ENCODE measurements at regions not wholly inside any gene's neighbourhood (a gene's known extent, or its start where the extent isn't known, plus 50 kb on each side); places are given as distances from the start of the nearest gene placed in this dataset.
"Not testable (repeated sequence)": the region's sequence is repeated elsewhere in the genome, so short reads cannot be mapped to it uniquely, and the experiment has no call there.

- in situ Hi-C loops (cut with HindIII; ENCODE audit: low pct_ligation_motif_present, low pct_unique_long_range_greater_than_20kb, low sequenced_read_pairs): no loop called here
- peak; percentile 33 for DNase-seq
Measured at GRCh38 chr20:19860737-19861136, 102.7 kb downstream of the RIN2 start.

- in situ Hi-C loops (cut with HindIII; ENCODE audit: low pct_ligation_motif_present, low pct_unique_long_range_greater_than_20kb, low sequenced_read_pairs): no loop called here
- no peak for DNase-seq
Measured at GRCh38 chr20:19861147-19861759, 103.2 kb downstream of the RIN2 start.

- DNase-seq: no peak
- in situ Hi-C loops (cut with HindIII; ENCODE audit: low pct_ligation_motif_present, low pct_unique_long_range_greater_than_20kb, low sequenced_read_pairs): no loop called here
Measured at GRCh38 chr20:19864130-19864529, 106.1 kb downstream of the RIN2 start.

DNA sequence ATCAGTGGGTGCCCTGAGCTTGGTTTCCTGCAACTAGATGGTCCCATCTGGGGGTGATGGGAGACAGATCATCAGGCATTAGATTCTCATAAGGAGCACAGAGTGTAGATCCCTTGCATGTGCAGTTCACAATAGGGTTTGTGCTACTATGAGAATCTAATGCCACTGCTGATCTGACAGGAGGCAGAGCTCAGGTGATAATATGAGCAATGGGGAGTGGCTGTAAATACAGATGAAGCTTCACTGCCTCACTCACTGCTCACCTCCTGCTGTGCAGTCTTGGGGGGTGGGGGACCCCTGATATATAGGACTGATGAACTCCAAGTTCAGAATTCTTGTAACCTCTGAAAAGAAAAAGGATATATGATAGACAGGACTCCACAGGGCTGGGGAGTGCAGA lies 108.0 kb downstream of the RIN2 start:
- in situ Hi-C loops (cut with HindIII; ENCODE audit: low pct_ligation_motif_present, low pct_unique_long_range_greater_than_20kb, low sequenced_read_pairs): no loop called here
- DNase-seq: no peak

DNA sequence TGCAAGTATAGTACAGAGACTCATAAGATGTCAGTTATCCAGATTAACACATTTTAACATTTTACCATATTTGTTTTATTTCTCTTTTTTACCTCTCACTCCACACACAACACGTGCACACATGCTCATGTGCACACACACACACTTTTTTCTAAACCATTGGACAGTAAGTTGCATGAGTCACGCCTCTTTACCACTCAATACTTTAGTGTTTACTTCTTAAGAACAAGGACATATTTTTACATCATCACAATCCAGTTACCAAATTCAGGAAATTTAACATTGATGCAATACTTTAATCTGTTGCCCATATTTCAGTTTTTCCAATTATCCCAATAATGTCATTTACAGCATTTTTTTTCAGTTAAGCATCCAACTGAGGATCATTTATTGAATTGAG lies 109.0 kb downstream of the RIN2 start:
- no peak for DNase-seq
- in situ Hi-C loops (cut with HindIII; ENCODE audit: low pct_ligation_motif_present, low pct_unique_long_range_greater_than_20kb, low sequenced_read_pairs): no loop called here

DNA sequence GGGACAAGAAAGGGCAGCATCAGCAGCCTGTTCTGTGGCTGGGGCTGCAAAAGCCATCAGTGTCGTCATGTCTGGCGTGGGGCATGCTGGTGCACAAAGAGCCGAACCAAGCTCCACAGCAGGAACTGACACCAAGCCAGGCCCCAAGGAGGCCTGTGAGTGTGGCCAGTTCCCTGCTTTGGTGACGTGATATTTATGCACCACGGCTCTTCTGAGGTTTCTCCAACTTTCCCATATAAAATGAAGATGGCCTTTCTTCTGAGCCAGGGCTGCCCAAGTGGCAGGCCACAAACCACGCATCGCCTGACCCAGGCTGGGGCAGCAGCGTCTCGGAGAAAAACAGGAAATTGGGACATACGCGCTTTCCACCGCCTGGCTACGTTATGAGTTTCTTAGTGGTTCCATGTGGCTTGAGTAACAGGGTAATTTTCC lies 109.9 kb downstream of the RIN2 start:
- DNase-seq: no peak
- in situ Hi-C loops (cut with HindIII; ENCODE audit: low pct_ligation_motif_present, low pct_unique_long_range_greater_than_20kb, low sequenced_read_pairs): no loop called here

GRCh38 chr20:19868441-19868840 lies 110.4 kb downstream of the RIN2 start:
- in situ Hi-C loops (cut with HindIII; ENCODE audit: low pct_ligation_motif_present, low pct_unique_long_range_greater_than_20kb, low sequenced_read_pairs): no loop called here
- no peak for DNase-seq

DNA sequence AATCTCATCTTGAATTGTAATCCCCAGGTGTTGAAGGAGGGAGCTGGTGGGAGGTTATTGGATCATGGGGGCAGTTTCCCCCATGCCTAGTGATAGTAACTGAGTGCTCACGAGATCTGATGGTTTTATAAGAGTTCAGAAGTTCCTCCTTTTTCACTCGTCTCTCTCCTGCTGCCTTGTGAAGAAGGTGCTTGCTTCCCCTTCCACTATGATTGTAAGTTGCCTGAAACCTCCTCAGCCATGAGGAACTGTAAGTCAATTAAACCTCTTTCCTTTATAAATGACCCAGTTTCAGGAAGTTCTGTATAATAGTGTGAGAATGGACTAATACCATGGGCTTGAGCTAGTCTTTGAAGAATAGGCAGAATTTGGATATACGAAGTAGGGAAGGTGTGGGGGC lies 113.9 kb downstream of the RIN2 start:
- no peak for DNase-seq
- in situ Hi-C loops (cut with HindIII; ENCODE audit: low pct_ligation_motif_present, low pct_unique_long_range_greater_than_20kb, low sequenced_read_pairs): no loop called here

GRCh38 chr20:19874040-19874727 lies 116.1 kb downstream of the RIN2 start:
- no peak for DNase-seq

DNA sequence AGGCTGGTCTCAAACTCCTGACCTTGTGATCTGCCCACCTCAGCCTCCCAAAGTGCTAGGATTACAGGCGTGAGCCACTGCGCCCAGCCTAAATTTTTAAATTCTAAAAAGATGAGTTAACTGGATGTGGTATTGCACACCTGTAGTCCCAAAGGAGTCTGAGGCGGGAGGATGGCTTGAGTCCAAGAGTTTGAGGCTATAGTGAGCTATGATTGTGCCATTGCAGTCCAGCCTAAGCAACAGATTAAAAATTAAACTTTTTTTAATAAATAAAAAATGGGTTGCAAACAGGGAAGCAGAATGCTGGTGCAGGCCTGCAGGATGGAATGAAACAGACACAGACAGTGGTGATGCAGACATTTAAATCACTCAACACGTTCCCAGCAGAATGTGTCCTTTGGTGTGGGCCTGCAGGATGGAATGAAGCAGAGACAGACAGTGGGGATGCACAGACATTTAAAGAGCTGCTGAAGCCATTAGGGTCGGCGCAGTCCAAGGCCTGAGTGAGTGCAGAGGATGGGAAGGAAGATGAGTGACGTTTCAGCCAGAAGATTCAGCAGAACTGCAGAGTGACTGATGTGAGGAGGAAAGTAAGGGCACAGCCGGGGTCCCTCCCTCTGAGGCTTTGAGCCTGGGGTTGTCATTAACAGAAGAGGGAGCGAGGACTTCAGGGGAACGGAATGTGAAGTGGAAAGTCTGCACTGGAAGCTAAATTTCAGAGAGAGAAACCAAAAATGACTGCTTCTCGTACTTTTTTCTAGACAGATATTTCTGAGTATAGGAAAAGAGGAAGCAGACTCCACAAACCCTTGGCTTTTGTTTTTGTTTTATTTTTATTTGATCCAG lies 117.5 kb downstream of the RIN2 start:
- in situ Hi-C loops (cut with HindIII; ENCODE audit: low pct_ligation_motif_present, low pct_unique_long_range_greater_than_20kb, low sequenced_read_pairs): no loop called here
- peak; percentile 62 for DNase-seq

More at GRCh38 chr20:19874040-19874727, 116.1 kb downstream of the RIN2 start:
- in situ Hi-C loops (cut with HindIII; ENCODE audit: low pct_ligation_motif_present, low pct_unique_long_range_greater_than_20kb, low sequenced_read_pairs): no loop called here

DNA sequence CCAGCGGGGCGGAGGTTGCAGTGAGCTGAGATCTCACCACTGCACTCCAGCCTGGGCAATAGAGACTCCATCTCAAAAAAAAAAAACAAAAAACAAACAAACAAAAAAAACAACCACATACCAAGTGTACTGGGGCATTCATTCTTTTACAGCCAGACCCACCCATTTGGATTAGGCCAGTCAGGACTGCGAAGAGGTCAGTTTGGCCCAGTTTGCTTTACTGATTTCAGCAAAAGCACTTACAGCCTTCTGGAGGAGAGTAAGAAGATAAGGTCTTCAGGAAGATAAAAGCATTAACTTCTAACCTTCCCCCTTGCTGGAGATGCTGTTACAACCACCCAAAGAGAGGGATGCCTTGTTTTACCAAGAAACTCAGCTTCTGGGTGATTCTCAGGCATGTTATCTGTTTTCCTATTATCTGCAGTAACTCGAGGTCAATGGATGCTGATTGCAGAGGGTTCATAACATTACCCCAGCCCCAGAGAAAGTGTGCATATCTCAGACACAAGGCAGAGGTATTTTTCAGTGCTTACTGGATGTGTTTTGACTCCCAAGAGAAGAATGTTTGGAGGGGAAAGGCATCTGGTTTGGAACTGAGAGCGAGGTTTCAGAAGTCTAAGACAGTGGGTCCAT lies 118.9 kb downstream of the RIN2 start:
- in situ Hi-C loops (cut with HindIII; ENCODE audit: low pct_ligation_motif_present, low pct_unique_long_range_greater_than_20kb, low sequenced_read_pairs): no loop called here
- no peak for DNase-seq

- in situ Hi-C loops (cut with HindIII; ENCODE audit: low pct_ligation_motif_present, low pct_unique_long_range_greater_than_20kb, low sequenced_read_pairs); DNase-seq: not testable (repeated sequence)
Measured at GRCh38 chr20:19879874-19880255, 121.8 kb downstream of the RIN2 start.

DNA sequence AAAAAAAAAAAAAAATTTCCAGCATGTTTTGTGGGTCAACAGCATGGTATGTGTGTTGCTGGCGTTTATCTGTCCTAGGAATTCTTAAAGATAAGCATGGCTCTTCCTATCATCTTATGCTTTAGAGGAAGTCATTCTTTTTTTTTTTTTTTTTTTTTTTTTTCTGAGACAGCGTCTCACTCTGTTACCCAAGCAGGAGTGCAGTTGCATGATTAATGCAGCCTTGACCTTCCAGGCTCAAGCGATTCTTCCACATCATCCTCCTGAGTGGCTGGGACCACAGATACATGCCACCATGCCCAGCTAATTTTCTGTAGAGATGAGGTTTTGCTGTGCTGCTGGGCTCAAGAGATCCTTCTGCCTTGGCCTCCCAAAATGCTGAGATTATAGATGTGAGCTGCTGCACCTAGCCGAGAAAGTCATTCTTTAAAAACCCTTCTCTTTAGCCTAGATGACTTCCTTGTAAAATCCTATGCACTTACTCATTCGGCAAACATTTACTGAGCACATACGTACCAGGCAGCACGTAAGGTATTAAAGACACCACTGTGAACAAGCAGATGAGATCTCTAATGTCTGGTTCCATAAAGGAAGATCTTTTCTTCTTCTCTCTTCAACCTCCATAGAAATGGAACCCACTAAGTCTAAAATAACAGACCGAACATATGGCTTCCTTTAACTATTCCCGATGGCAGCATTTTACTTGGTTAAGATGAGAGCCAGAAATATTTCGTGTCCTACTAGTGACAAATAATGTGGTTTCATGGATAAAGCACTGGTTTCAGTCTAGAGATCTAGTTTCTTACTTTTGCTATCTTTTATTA lies 122.4 kb downstream of the RIN2 start:
- DNase-seq: peak; percentile 87
- in situ Hi-C loops (cut with HindIII; ENCODE audit: low pct_ligation_motif_present, low pct_unique_long_range_greater_than_20kb, low sequenced_read_pairs): no loop called here

DNA sequence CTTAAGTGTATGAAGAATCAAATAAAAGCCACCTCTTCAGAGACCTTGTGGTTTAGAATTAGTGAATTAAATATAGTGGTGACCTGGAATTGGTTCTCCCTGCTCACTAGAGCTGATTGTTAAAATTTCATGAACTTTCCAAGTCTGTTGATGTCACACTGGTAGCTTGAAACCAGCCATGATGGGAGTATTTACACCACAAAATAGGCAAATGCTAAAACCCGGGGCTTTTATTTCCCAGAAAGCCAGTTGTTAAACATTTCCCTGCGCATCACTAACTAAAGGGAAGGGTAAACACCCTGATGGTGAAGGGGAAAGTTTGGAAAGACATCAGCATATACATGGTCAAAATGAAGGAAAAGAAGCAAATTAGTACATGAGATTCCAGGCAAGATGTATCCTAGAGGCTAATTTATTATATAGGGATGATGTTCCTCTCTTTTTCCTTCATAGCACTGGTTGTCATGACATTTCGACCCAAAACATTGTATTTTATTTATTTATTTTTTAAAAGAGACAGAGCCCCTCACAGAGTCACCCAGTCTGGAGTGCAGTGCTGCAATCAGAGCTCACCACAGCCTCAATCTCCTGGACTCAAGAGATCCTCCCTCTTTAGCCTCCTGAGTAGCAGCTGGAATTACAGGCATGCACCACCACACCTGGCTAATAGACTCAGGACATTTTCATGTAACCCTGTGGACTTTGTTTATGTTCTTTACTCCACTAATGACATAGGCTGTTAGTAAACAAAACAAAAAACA lies 123.2 kb downstream of the RIN2 start:
- DNase-seq: no peak
- in situ Hi-C loops (cut with HindIII; ENCODE audit: low pct_ligation_motif_present, low pct_unique_long_range_greater_than_20kb, low sequenced_read_pairs): no loop called here

DNA sequence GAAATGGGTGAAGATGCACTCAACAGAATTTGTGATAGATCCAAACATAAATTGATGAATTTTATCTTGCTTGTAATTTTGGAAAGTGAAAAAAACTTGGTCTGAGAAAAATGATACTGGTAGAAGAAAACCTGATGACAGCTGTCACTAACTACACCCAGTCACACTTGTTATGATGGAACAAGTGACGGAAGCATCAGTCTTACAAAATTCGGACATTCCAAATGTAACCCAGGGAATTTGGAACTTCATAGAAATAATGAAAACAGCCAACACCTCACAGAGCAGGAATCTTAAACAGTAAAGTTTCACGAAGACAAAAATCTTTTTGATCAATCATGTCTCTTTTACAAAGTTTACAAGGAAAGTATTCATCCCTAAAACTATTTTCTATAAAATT lies 123.9 kb downstream of the RIN2 start:
- in situ Hi-C loops (cut with HindIII; ENCODE audit: low pct_ligation_motif_present, low pct_unique_long_range_greater_than_20kb, low sequenced_read_pairs): no loop called here
- no peak for DNase-seq

- DNase-seq: no peak
- in situ Hi-C loops (cut with HindIII; ENCODE audit: low pct_ligation_motif_present, low pct_unique_long_range_greater_than_20kb, low sequenced_read_pairs): no loop called here
Measured at GRCh38 chr20:19882446-19882845, 124.4 kb downstream of the RIN2 start.

GRCh38 chr20:19883501-19883900 lies 125.4 kb downstream of the RIN2 start:
- in situ Hi-C loops (cut with HindIII; ENCODE audit: low pct_ligation_motif_present, low pct_unique_long_range_greater_than_20kb, low sequenced_read_pairs): no loop called here
- no peak for DNase-seq

DNA sequence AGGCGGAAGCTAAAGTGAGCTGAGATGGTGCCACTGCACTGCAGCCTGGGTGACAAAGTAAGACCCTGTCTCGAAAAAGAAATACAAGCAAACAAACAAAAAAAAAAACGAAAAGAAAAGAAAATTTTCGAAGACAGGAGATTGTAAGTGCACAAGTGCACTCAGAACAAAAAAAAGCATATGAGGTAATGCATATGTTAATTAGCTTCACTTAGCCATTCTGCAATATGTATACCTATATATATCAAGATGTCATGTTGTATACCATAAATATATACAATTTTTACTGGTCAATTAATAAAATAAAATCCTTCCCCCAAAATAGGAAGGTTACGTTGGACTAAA lies 127.5 kb downstream of the RIN2 start:
- in situ Hi-C loops (cut with HindIII; ENCODE audit: low pct_ligation_motif_present, low pct_unique_long_range_greater_than_20kb, low sequenced_read_pairs): no loop called here

More for the DNA sequence above, 127.5 kb downstream of the RIN2 start:
- no peak for DNase-seq

All from ACHN (cell line).